Fibroblast of lung (primary cell): ENCODE measurements at regions not wholly inside any gene's neighbourhood (a gene's known extent, or its start where the extent isn't known, plus 50 kb on each side); places are given as distances from the start of the nearest gene placed in this dataset.

Experiments used
- DNase-seq, 2 donors: peaks; one replicate each; pipeline versions ENCODE4 v3.0.0 to v3.0.0-alpha.2; 2010; ENCODE audit warnings: low read depth in 2 of 2
- H2AFZ ChIP-seq: 2 replicates; pipeline ENCODE4 v1.5.1; 2012; ENCODE audit warnings: low read length, control low read depth, inconsistent platforms
- H3K27ac ChIP-seq: 2 replicates; pipeline ENCODE4 v1.5.1; 2011; ENCODE audit warnings: low read length, control low read depth; ENCODE audit not compliant: insufficient read depth
- H3K27me3 ChIP-seq: 2 replicates; pipeline ENCODE4 v1.5.1; 2011; ENCODE audit warnings: mild to moderate bottlenecking, low read length; ENCODE audit not compliant: control insufficient read depth, insufficient read depth
- H3K36me3 ChIP-seq: 2 replicates; pipeline ENCODE4 v1.5.1; 2011; ENCODE audit warnings: low read length; ENCODE audit not compliant: control insufficient read depth, insufficient read depth
- H3K4me1 ChIP-seq: 2 replicates; pipeline ENCODE4 v1.5.1; 2011; ENCODE audit warnings: low read length; ENCODE audit not compliant: control insufficient read depth, insufficient read depth; ENCODE audit errors: extremely low read depth
- H3K4me2 ChIP-seq: 2 replicates; pipeline ENCODE4 v1.5.1; 2011; ENCODE audit warnings: low read length, control low read depth; ENCODE audit not compliant: insufficient read depth; ENCODE audit errors: extremely low read depth
- H3K4me3 ChIP-seq, 4 experiments: fragments of 200-600 bp in 1 of 4; sonication (generic) in 1 of 4; replicated peaks in 1 of 4; 2 replicates each; pipeline ENCODE4 v1.5.1; 2011 to 2016; ENCODE audit warnings: low read length in 4 of 4, low read depth in 3 of 4, mild to moderate bottlenecking in 3 of 4, control low read depth in 2 of 4, inconsistent platforms in 1 of 4, mixed read lengths in 1 of 4; ENCODE audit not compliant: insufficient read depth in 1 of 4; ENCODE audit errors: control extremely low read depth in 1 of 4
- H3K79me2 ChIP-seq: 2 replicates; pipeline ENCODE4 v1.5.1; 2012; ENCODE audit warnings: mild to moderate bottlenecking, low read length, inconsistent platforms; ENCODE audit not compliant: control insufficient read depth, insufficient read depth
- H3K9ac ChIP-seq: 2 replicates; pipeline ENCODE4 v1.5.1; 2011; ENCODE audit warnings: mild to moderate bottlenecking, low read length, control low read depth; ENCODE audit not compliant: insufficient read depth
- H3K9me3 ChIP-seq: 2 replicates; pipeline ENCODE4 v1.5.1; 2012; ENCODE audit warnings: low read depth, low read length; ENCODE audit not compliant: control insufficient read depth, insufficient read depth
- H4K20me1 ChIP-seq: 2 replicates; pipeline ENCODE4 v1.5.1; 2011; ENCODE audit warnings: low read length; ENCODE audit not compliant: control insufficient read depth, insufficient read depth; ENCODE audit errors: extremely low read depth
- CTCF ChIP-seq, 2 donors: IDR thresholded peaks in 1 of 2; conservative IDR thresholded peaks in 1 of 2; 1 replicate in 1 of 2; 2 replicates in 1 of 2; pipeline ENCODE4 v1.5.1; 2011 to 2012; ENCODE audit warnings: low read length in 2 of 2, control low read depth in 1 of 2, inconsistent platforms in 1 of 2, low read depth in 1 of 2, mild to moderate bottlenecking in 1 of 2
- EZH2 ChIP-seq: IDR thresholded peaks from 2 replicates; pipeline ENCODE4 v1.5.1; 2012; ENCODE audit warnings: low read length, control low read depth, mild to moderate bottlenecking; ENCODE audit errors: missing control alignments

- H3K9ac ChIP-seq: no peak overlapping the region
- no peak overlapping the region for H3K4me2 ChIP-seq
- no peak overlapping the region for H3K27ac ChIP-seq
- H3K79me2 ChIP-seq: no peaks in the 10 kb centered on the region
- no peaks in the 10 kb centered on the region for H3K9me3 ChIP-seq
- no peak overlapping the region for H3K4me3 ChIP-seq
- H3K4me1 ChIP-seq: no peaks in the 10 kb centered on the region
- no peaks in the 10 kb centered on the region for H3K36me3 ChIP-seq
- no peaks in the 10 kb centered on the region for H4K20me1 ChIP-seq
- H2AFZ ChIP-seq: no peak overlapping the region
- no peak for DNase-seq
- no peaks in the 10 kb centered on the region for H3K27me3 ChIP-seq
- no peak for TF ChIP-seq EZH2
- TF ChIP-seq CTCF (conservative IDR thresholded peaks at IDR 0.05 in 1 of 2, IDR thresholded peaks at IDR 0.05 in 1 of 2; ENCODE audit: low read depth in 1 of 2, low read length in 2 of 2): no peak
Measured at GRCh38 chr1:62370594-62370993, 51.4 kb upstream of the KANK4 start.

- H2AFZ ChIP-seq: no peak overlapping the region
- H3K4me1 ChIP-seq: no peaks in the 10 kb centered on the region
- no peak for DNase-seq
- no peak overlapping the region for H3K4me3 ChIP-seq
- TF ChIP-seq EZH2: no peak
- no peak for TF ChIP-seq CTCF (conservative IDR thresholded peaks at IDR 0.05 in 1 of 2, IDR thresholded peaks at IDR 0.05 in 1 of 2; ENCODE audit: low read depth in 1 of 2, low read length in 2 of 2)
- H3K9me3 ChIP-seq: no peaks in the 10 kb centered on the region
- H3K4me2 ChIP-seq: no peak overlapping the region
- H3K36me3 ChIP-seq: no peaks in the 10 kb centered on the region
- H4K20me1 ChIP-seq: no peaks in the 10 kb centered on the region
- no peak overlapping the region for H3K27ac ChIP-seq
- H3K9ac ChIP-seq: no peak overlapping the region
- no peaks in the 10 kb centered on the region for H3K27me3 ChIP-seq
- no peaks in the 10 kb centered on the region for H3K79me2 ChIP-seq
Measured at GRCh38 chr1:62371375-62371774, 52.1 kb upstream of the KANK4 start.

DNA sequence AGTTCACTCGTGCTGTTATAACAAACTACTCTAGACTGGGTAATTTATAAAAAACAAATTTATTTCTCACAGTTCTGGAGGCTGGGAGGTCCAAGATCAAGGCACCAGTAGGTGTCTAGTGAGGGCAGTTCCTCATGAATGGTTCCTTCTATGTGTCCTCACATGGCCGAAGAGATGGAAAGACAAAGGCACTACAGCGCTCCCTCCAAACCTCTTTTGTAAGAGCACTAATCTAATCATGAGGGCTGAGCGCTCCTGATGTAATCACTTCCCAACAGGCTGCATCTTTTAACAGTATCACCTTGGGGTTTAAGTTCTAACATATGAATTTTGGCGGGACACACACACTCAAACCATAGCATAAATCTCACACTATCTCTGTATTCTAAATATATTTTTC is 54.0 kb upstream of the KANK4 start:
- Histone ChIP-seq H3K9ac (no peak overlapping the region), H3K27me3 (no peaks in the 10 kb centered on the region), H3K4me1 (no peaks in the 10 kb centered on the region), H3K36me3 (no peaks in the 10 kb centered on the region), H3K79me2 (no peaks in the 10 kb centered on the region), H3K9me3 (no peaks in the 10 kb centered on the region), H3K4me3 (no peak overlapping the region), H2AFZ (no peak overlapping the region), H3K27ac (no peak overlapping the region), H3K4me2 (no peak overlapping the region), H4K20me1 (no peaks in the 10 kb centered on the region)
- TF ChIP-seq CTCF (conservative IDR thresholded peaks at IDR 0.05 in 1 of 2, IDR thresholded peaks at IDR 0.05 in 1 of 2; ENCODE audit: low read depth in 1 of 2, low read length in 2 of 2) (no peak), EZH2 (no peak)
- DNase-seq: no peak
